ENCODE measurements at regions not wholly inside any gene's neighbourhood (a gene's known extent, or its start where the extent isn't known, plus 50 kb on each side); places are given as distances from the start of the nearest gene placed in this dataset.
A peak's percentile ranks its signal among the peaks of the same experiment; 100 is the strongest.

DNA sequence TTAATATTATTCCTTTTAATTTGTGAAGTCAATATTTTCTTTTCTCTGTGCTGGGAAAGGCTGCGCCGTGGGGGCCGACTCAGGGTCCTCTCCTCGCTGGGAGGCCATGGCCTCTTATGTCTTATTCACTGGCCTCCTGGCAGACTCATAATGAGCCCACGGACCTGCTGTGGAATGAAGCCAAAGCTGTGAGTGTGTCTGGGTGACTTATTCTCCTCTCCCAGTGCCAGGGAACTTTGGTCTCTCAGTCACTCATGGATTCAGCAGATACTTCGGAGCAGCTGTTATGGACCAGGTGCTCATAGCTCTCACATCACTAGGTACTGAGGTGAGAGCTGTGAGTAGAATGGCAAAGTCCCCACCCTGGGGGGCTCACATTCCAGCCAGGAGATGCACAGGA lies 297.6 kb downstream of the CDH26 start:
- intact Hi-C loops (cut with micrococcal nuclease) = no loop called here
- no peaks in the 10 kb centered on the region for H3K27me3 Mint-ChIP-seq (ENCODE audit: low read depth)
- DNase-seq (ENCODE audit: low spot score) = no peak
- H3K4me3 Mint-ChIP-seq (ENCODE audit: low read depth) = no peak overlapping the region
- H3K4me1 Mint-ChIP-seq (ENCODE audit: low read depth) = no peaks in the 10 kb centered on the region
- H3K36me3 Mint-ChIP-seq (ENCODE audit: low read depth) = no peaks in the 10 kb centered on the region
- no peaks in the 10 kb centered on the region for H3K9me3 Mint-ChIP-seq
- H3K27ac Mint-ChIP-seq = no peak overlapping the region

GRCh38 chr20:60256811-60257210 lies 298.6 kb downstream of the CDH26 start:
- Mint-ChIP-seq H3K4me3 (ENCODE audit: low read depth) (no peak overlapping the region), H3K36me3 (ENCODE audit: low read depth) (no peaks in the 10 kb centered on the region), H3K27me3 (ENCODE audit: low read depth) (no peaks in the 10 kb centered on the region), H3K9me3 (no peaks in the 10 kb centered on the region), H3K4me1 (ENCODE audit: low read depth) (no peaks in the 10 kb centered on the region), H3K27ac (no peak overlapping the region)
- intact Hi-C loops (cut with micrococcal nuclease) = no loop called here
- no peak for DNase-seq (ENCODE audit: low spot score)

GRCh38 chr20:60257671-60258070 lies 299.4 kb downstream of the CDH26 start:
- no peaks in the 10 kb centered on the region for H3K4me1 Mint-ChIP-seq (ENCODE audit: low read depth)
- no peaks in the 10 kb centered on the region for H3K9me3 Mint-ChIP-seq
- H3K27ac Mint-ChIP-seq = no peak overlapping the region
- no peaks in the 10 kb centered on the region for H3K27me3 Mint-ChIP-seq (ENCODE audit: low read depth)
- no peak overlapping the region for H3K4me3 Mint-ChIP-seq (ENCODE audit: low read depth)
- intact Hi-C loops (cut with micrococcal nuclease) = no loop called here
- no peak for DNase-seq (ENCODE audit: low spot score)
- H3K36me3 Mint-ChIP-seq (ENCODE audit: low read depth) = no peaks in the 10 kb centered on the region

DNA sequence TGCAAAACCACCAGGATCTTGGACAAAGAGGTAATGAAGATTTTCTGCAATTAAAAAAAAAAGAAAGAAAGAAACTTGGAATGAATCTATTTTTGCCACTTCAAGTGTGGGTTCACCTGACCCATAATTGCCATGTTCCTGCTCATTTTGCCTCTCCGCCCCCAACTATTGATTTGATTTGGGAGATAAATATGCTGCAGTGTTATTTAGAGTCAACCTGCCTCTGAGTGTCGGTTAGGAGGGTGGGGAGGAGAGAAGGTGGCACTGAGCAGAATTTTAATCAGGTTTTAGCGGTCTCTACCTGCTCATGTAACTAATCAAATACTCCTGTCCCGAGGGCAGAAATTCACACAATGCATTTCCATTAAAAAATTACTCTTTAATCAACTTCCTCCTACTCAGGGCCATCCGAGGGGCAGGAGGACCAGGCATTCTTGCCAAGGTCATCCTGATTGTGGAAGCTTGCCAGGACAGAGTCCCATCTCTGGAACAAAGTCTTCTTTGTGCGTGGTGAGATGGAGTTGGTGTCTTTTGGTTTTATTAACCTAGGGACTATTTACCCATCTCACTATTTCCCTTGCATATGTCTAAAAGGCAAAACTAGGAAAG lies 300.1 kb downstream of the CDH26 start:
- intact Hi-C loops (cut with micrococcal nuclease) = no loop called here
- Mint-ChIP-seq H3K27me3 (ENCODE audit: low read depth) (no peaks in the 10 kb centered on the region), H3K4me3 (ENCODE audit: low read depth) (no peak overlapping the region), H3K4me1 (ENCODE audit: low read depth) (no peaks in the 10 kb centered on the region), H3K9me3 (no peaks in the 10 kb centered on the region), H3K27ac (no peak overlapping the region), H3K36me3 (ENCODE audit: low read depth) (no peaks in the 10 kb centered on the region)
- DNase-seq (ENCODE audit: low spot score) = no peak

DNA sequence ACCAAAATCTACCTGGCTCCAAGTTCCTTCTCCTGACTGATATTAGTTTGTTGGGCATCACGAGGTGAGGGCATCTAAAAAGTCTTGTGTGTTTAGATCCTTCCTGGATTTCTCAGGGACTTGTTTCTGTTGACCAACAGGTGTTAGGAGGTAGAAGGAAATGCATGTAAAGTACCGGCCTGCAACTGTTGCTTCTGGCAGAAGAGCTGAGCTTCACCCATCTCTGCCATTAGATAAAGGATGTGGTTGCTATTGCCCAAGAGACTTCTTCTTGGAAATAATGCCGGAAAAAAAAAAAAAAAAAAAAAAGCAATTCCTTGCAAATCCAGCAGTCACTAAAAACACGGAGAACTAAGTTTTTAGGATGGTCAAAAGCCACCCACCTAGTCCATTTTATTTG lies 303.1 kb downstream of the CDH26 start:
- H3K27me3 Mint-ChIP-seq (ENCODE audit: low read depth) = no peaks in the 10 kb centered on the region
- intact Hi-C loops (cut with micrococcal nuclease) = loop anchor here (10.0 kb wide), 2 partner anchors 207 to 317 kb away; partner anchors contain the start of genes FAM217B and PPP1R3D
- H3K36me3 Mint-ChIP-seq (ENCODE audit: low read depth) = no peaks in the 10 kb centered on the region
- H3K4me3 Mint-ChIP-seq (ENCODE audit: low read depth) = no peak overlapping the region
- no peak overlapping the region for H3K27ac Mint-ChIP-seq
- no peaks in the 10 kb centered on the region for H3K4me1 Mint-ChIP-seq (ENCODE audit: low read depth)
- no peaks in the 10 kb centered on the region for H3K9me3 Mint-ChIP-seq
- DNase-seq (ENCODE audit: low spot score) = no peak

- H3K27ac Mint-ChIP-seq = no peak overlapping the region
- H3K27me3 Mint-ChIP-seq (ENCODE audit: low read depth) = no peaks in the 10 kb centered on the region
- DNase-seq (ENCODE audit: low spot score) = peak; percentile 16
- H3K36me3 Mint-ChIP-seq (ENCODE audit: low read depth) = no peaks in the 10 kb centered on the region
- H3K4me1 Mint-ChIP-seq (ENCODE audit: low read depth) = no peaks in the 10 kb centered on the region
- H3K9me3 Mint-ChIP-seq = no peaks in the 10 kb centered on the region
- intact Hi-C loops (cut with micrococcal nuclease) = loop anchor here (2.0 to 10.0 kb wide), 3 partner anchors 52 to 318 kb away; partner anchors contain the start of genes FAM217B and PPP1R3D
- H3K4me3 Mint-ChIP-seq (ENCODE audit: low read depth) = no peak overlapping the region
Measured at GRCh38 chr20:60262967-60263603, 304.9 kb downstream of the CDH26 start.

GRCh38 chr20:60263725-60264709 lies 305.8 kb downstream of the CDH26 start:
- Mint-ChIP-seq H3K36me3 (ENCODE audit: low read depth) (no peaks in the 10 kb centered on the region), H3K4me1 (ENCODE audit: low read depth) (no peaks in the 10 kb centered on the region)
- intact Hi-C loops (cut with micrococcal nuclease) = loop anchor here (2.0 to 10.0 kb wide), 3 partner anchors 53 to 319 kb away; partner anchors contain the start of genes FAM217B and PPP1R3D

DNA sequence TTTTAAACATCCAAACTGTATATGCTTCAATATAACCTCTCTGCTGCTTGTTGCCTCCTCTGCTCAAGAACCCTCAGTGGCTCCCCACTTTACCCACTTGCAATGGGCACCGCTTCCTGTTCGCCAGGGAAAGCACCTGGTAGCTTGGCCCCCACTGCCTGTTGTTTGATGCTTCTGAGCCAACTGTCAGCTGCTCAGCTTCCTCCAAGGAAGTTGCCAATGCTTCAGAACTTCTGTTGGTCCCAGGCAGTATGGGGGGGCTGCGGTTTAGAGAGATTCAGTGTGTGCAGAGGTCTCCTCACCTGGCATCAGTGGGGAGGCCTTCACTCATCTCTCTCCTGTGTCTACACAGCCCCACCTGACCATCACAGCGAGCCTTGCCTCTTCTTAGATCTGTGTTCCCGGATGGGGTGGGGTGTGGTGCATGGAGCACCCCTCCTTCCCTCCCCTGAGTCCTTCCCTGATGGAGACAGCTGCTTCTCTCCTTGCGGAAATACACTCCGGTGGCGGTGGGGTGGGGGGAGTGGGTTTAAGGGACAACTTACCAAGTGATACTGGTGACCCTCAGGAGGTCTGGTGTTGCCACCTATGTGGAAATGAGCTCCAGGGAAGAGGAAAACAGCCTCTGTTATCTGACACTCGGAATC lies 308.1 kb downstream of the CDH26 start:
- DNase-seq (ENCODE audit: low spot score) = no peak
- Mint-ChIP-seq H3K36me3 (ENCODE audit: low read depth) (no peaks in the 10 kb centered on the region), H3K4me3 (ENCODE audit: low read depth) (no peak overlapping the region), H3K4me1 (ENCODE audit: low read depth) (no peaks in the 10 kb centered on the region), H3K27me3 (ENCODE audit: low read depth) (no peaks in the 10 kb centered on the region), H3K27ac (no peak overlapping the region), H3K9me3 (no peaks in the 10 kb centered on the region)
- intact Hi-C loops (cut with micrococcal nuclease) = loop anchor here (10.0 kb wide), 2 partner anchors 211 to 321 kb away; partner anchors contain the start of genes FAM217B and PPP1R3D

More at GRCh38 chr20:60263725-60264709, 305.8 kb downstream of the CDH26 start:
- H3K4me3 Mint-ChIP-seq (ENCODE audit: low read depth) = no peak overlapping the region
- no peaks in the 10 kb centered on the region for H3K9me3 Mint-ChIP-seq
- no peak for DNase-seq (ENCODE audit: low spot score)
- no peaks in the 10 kb centered on the region for H3K27me3 Mint-ChIP-seq (ENCODE audit: low read depth)
- no peak overlapping the region for H3K27ac Mint-ChIP-seq

DNA sequence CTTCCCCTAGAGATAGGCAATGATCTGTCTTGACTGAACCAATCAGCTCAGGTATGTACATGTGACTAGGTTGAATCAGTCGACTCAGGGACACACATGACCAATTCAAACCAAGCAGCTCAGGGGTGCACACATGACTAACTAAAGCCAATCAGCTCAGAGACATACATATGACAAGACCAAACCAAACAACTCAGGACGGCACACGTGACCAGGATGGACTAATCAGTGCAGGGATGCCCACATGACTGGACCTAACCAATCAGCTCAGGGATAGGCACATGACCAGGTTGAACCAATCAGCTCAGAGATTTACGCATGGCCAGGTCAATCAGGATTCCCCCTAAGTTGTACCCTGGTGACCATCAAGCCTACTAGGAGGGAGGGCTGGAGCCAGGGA lies 310.3 kb downstream of the CDH26 start:
- intact Hi-C loops (cut with micrococcal nuclease) = loop anchor here (10.0 kb wide), 2 partner anchors 214 to 324 kb away; partner anchors contain the start of genes FAM217B and PPP1R3D
- H3K27me3 Mint-ChIP-seq (ENCODE audit: low read depth) = no peaks in the 10 kb centered on the region
- H3K27ac Mint-ChIP-seq = no peak overlapping the region
- H3K4me1 Mint-ChIP-seq (ENCODE audit: low read depth) = peaks cover 7% of the 10 kb centered on the region
- H3K36me3 Mint-ChIP-seq (ENCODE audit: low read depth) = no peaks in the 10 kb centered on the region
- no peaks in the 10 kb centered on the region for H3K9me3 Mint-ChIP-seq
- H3K4me3 Mint-ChIP-seq (ENCODE audit: low read depth) = no peak overlapping the region
- DNase-seq (ENCODE audit: low spot score) = no peak

DNA sequence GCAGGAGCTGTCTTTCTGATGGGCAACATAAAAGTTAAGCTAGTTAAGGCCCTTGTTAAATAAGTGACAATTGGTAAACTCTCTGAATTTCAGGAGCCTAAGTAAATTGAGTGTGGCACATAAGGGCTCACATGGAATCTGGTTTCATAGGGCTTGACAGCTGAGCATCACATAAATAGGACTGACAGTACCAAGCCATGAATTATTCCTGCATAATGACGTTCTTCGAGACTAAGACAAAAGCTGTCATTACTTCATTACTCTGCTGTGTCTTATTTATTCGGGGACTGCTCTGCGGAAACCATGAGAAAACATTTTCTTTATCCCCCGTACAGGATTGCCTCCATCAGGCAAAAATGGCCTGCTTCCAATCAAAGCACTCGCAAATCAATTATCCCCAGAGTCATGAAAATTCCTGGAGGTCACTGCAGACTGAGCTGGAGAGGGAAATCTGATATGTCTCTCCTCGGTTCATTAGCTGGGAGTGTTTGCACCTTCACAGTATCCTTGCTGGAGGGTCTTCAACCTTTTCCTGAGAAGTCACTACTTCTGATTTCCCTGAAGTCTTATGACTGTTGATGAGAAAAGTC lies 311.4 kb downstream of the CDH26 start:
- Mint-ChIP-seq H3K27me3 (ENCODE audit: low read depth) (no peaks in the 10 kb centered on the region), H3K4me3 (ENCODE audit: low read depth) (no peak overlapping the region), H3K27ac (no peak overlapping the region), H3K36me3 (ENCODE audit: low read depth) (no peaks in the 10 kb centered on the region), H3K4me1 (ENCODE audit: low read depth) (peaks cover 7% of the 10 kb centered on the region), H3K9me3 (no peaks in the 10 kb centered on the region)
- DNase-seq (ENCODE audit: low spot score) = no peak
- intact Hi-C loops (cut with micrococcal nuclease) = loop anchor here (10.0 kb wide), 2 partner anchors 215 to 325 kb away; partner anchors contain the start of genes FAM217B and PPP1R3D

- Mint-ChIP-seq H3K27ac (no peak overlapping the region), H3K4me1 (ENCODE audit: low read depth) (peaks cover 7% of the 10 kb centered on the region), H3K9me3 (no peaks in the 10 kb centered on the region), H3K27me3 (ENCODE audit: low read depth) (no peaks in the 10 kb centered on the region), H3K4me3 (ENCODE audit: low read depth) (no peak overlapping the region), H3K36me3 (ENCODE audit: low read depth) (no peaks in the 10 kb centered on the region)
- DNase-seq (ENCODE audit: low spot score) = no peak
- intact Hi-C loops (cut with micrococcal nuclease) = no loop called here
Measured at GRCh38 chr20:60270341-60270740, 312.1 kb downstream of the CDH26 start.

DNA sequence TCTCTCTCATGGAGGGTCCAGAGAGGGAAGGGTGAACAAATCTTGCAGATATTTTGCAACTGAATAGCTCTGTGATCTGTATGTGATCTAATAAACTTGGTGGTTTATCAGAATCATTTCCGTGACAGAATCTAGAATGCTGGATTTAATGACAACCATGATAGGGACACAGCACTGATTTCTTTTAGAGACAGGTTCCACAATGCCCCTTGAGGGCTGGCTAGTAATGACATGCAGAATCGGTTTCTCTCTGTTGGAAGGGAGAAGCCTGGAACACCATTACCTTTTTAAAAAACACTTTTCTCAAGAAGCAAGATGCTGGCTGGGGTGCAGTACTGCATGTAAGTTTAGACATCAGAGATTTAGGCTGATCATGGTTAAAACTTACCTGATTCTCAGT lies 313.4 kb downstream of the CDH26 start:
- H3K27me3 Mint-ChIP-seq (ENCODE audit: low read depth) = no peaks in the 10 kb centered on the region
- H3K36me3 Mint-ChIP-seq (ENCODE audit: low read depth) = no peaks in the 10 kb centered on the region
- no peak overlapping the region for H3K4me3 Mint-ChIP-seq (ENCODE audit: low read depth)
- no peak for DNase-seq (ENCODE audit: low spot score)
- no peaks in the 10 kb centered on the region for H3K9me3 Mint-ChIP-seq
- intact Hi-C loops (cut with micrococcal nuclease) = no loop called here
- peaks cover 7% of the 10 kb centered on the region for H3K4me1 Mint-ChIP-seq (ENCODE audit: low read depth)
- H3K27ac Mint-ChIP-seq = no peak overlapping the region
